GM19397 (cell line): ENCODE measurements at regions not wholly inside any gene's neighbourhood (a gene's known extent, or its start where the extent isn't known, plus 50 kb on each side); places are given as distances from the start of the nearest gene placed in this dataset.
A peak's percentile ranks its signal among the peaks of the same experiment; 100 is the strongest.

ENCODE experiments used
- ATAC-seq: cut with Tn5 transposase; IDR thresholded peaks from one replicate; pipeline ENCODE4 v1.9.1; 2021; ENCODE audit warnings: mild to moderate bottlenecking, moderate library complexity; ENCODE audit not compliant: unreplicated experiment

GRCh38 chr6:100144991-100145390 lies 151.0 kb upstream of the MCHR2 start:
- ATAC-seq, result no peak

DNA sequence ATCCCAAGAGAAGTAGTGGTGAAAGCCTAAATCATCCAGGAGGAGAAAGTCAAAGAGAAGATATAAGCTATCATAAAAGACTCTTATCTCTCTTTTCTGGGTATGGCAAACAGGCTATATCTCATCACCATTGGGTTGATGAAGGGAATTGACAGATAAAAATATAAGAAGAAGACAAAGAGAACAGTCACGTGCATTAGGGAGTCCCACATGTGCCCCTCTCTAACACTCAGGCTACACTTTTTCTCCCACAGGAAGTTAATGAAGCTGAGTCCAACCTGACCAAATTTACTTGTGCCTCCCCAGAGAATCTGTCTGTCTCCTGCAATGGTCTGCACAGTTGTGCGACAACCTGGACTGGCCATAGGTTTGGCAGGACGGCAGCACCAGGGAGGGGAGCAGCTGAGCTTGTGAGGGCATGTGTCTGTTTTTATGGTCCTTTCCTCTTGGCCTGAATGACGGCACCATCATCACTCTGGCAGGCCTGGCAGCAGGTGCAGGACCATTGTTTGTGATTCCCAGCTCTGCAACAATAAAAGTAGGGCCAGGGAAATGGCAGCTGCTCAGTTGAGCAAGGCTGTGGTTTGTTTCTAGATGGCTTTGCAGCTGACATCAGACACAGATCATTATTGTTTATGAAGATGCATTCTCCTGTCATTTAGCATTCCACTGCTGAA lies 144.5 kb upstream of the MCHR2 start:
- no peak for ATAC-seq

DNA sequence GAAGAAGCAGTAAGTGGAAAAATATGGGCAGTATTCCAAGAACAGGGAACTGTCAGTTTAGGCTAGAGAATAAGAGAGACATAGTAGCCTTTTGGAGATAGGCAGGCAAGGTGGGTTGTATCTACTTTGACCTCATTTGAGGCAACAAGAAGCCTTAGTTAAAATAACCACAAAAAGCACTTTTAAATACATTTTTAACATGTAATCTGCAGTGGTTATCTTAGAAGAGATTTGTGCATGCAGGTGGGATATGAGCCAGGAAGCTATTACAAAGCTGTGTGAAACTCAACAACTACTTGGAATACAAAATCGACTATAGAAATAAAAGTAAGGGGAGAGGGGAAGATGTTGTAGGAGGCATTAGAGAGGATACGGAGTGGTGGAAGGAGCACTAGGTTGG lies 143.7 kb upstream of the MCHR2 start:
- ATAC-seq, result no peak

GRCh38 chr6:100136590-100136989 lies 142.6 kb upstream of the MCHR2 start:
- no peak for ATAC-seq

GRCh38 chr6:100135977-100136376 lies 142.0 kb upstream of the MCHR2 start:
- no peak for ATAC-seq

DNA sequence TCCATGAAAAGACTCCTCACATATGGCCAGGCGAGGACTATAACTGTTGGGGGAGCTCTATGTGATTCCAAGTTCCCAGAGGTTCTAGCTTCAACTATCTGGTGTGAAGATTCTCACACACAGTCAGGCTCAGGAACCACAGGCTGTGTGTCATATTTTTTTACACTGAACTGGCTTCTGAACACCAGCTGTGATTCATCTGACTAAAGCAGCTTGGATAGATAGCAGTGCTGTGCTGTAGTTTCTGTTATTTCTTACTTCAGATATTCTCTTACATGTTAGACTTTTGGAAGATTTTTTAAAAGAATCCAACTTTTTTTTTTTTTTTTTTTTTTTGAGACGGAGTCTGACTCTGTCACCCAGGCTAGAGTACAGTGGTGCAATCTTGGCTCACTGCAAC lies 140.7 kb upstream of the MCHR2 start:
- ATAC-seq, result no peak

DNA sequence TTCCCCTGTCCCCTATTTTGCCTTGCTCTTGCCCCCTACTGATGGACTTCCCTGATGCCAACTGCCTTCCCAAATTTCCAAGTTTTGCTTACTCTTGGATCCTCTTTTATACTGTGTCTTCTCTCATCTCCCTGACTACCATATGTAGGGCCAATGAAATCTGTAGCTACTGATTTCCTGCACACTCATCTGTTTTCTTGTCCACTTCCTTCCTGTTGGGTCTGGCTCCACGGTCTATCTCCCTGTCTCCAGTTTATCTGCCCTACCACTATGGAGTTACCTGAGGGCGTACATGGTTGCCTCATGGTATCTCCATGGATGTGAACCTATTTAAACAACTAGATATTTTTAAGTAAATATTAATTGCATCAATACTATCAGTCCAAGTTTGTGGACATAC lies 140.3 kb upstream of the MCHR2 start:
- ATAC-seq, result no peak

- ATAC-seq, result no peak
Measured at GRCh38 chr6:100132005-100132404, 138.0 kb upstream of the MCHR2 start.

DNA sequence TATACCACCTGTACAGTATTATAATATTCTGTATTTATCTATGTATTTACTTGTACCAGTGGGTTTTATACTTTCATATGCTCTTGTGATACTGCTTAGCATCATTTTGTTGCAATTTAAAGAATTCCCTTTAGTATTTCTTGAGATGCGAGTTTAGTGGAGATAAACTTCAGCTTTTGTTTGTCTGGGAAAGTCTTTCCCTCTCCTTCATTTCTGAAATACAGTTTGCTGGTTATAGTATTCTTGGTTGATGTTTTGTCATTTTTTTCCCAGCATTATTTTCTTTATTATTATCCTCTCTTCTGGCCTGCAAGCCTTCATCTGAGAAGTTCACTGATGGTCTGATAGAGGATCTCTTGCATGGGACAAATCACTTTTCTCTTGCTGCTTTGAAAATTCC lies 136.6 kb upstream of the MCHR2 start:
- no peak for ATAC-seq

GRCh38 chr6:100126790-100127484 lies 132.9 kb upstream of the MCHR2 start:
- no peak for ATAC-seq

DNA sequence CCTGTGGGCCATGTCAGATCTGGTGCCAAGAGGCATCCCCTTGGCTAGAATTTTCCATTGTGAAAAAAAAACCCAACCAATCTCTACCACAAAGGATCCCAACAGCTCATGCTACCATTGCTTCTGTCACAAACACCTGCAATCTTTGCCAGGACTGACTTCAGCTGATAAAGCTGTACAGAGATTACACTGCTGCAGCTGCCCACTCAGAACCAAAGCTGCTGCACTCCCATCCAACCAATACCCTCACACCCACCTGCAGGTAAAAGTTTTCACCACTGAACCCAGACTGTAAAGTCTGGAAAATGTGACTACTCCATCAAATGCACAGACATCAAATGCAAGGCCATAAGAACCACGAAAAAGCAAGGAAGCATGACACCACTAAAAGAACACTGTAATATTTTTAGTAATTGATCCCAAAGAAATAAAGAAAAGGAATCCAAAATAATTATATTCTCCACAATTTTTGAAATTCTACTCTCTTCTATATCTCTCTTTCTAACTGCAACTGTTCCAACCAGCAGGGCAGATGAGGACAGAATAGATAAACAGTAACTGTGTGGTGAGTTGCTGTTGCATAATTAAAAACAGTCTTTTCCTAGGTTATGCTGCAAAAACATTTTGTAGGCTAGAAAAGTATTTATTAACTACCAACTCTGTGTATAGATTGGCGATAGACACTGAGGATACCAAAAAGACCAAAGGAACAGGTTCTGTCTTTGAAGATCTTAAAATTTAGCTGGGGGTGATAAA lies 128.0 kb upstream of the MCHR2 start:
- no peak for ATAC-seq

DNA sequence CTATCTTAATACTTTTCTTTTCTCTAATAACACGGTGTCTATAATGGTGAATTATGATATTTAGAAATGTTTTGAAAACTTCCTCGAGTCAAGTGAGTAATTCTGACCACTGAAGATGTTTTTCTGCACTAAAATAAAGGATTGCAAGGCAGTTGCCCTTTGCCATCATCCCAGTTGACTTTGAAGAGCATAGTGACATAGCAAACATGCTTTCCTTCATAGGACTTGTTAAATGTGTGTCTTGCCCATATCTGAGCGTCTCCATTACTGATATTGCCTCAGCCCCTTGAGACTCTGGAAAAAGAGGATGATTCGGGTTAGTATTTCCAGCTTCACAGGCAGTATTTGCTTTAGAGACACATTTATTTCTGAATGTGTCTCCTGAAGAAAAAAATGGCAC lies 125.2 kb upstream of the MCHR2 start:
- no peak for ATAC-seq

- ATAC-seq, result no peak
Measured at GRCh38 chr6:100118301-100118700, 124.3 kb upstream of the MCHR2 start.

GRCh38 chr6:100117680-100118079 lies 123.7 kb upstream of the MCHR2 start:
- no peak for ATAC-seq

DNA sequence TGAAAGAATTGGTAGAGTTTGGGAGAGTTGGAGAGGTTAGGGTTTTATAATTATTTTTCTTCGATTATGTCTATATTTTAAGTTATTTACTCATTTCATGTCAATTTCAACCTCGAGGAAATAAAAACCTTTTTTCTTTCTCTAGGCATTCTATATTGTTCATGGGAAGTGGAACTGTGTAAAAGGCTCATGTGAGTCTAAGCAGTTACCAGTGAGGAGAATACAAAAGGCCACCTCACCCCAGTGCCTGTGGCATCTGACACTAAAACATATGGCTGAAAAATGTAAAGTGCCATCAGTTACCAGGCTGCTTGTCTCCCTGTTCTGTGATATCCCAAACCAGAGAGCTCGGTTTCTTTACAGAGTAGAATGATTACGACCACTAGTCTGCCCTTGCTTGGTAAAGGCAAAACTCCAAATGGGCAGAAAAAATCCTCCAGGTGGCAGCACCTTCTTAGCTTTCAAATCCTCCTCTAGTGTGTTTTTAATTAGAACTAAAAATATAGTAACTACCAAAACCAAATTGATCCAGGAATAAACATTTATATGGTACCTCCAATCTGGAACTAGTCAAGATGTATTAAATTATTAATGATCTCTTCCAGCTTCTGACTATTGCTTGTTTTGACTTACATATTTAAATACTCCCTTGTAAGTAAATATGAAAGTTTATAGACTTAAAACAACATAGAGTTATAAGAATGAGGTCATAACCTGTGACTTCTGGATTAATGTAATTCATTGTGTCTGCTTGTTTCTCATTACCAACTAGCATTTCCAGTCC lies 122.6 kb upstream of the MCHR2 start:
- no peak for ATAC-seq

GRCh38 chr6:100115407-100116101 lies 121.5 kb upstream of the MCHR2 start:
- ATAC-seq, result no peak

GRCh38 chr6:100112855-100113508 lies 119.0 kb upstream of the MCHR2 start:
- ATAC-seq, result no peak

DNA sequence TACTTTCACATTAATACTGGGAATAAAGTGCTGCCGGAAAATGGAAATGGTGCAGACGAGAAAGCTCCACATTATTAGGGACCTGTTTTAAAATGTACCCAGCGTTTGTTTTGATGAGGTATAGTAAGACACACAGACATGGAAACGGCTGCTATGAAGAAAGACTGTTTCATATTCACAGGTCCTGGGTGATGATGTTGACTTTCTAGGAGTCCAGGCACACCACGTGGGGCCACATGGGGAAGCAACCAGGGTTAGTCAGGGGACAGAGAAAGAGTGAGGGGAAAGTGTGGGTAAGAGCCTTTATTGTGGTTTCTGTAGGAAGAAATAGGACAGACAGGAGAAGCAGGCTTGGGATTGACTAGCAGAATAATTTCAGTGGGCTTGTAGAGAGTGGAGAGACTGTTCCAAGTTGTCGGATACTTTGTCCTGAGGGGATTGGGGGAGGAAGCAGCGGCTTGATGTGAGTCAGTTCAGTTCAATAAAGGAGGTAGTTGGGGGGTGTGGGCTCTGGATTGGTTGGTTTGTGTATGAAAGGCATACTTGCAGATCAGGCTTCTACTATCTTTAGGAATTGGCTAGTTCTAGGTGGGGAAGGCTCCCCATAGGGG lies 112.0 kb upstream of the MCHR2 start:
- no peak for ATAC-seq

GRCh38 chr6:100105138-100105537 lies 111.1 kb upstream of the MCHR2 start:
- ATAC-seq, result peak; percentile 48

DNA sequence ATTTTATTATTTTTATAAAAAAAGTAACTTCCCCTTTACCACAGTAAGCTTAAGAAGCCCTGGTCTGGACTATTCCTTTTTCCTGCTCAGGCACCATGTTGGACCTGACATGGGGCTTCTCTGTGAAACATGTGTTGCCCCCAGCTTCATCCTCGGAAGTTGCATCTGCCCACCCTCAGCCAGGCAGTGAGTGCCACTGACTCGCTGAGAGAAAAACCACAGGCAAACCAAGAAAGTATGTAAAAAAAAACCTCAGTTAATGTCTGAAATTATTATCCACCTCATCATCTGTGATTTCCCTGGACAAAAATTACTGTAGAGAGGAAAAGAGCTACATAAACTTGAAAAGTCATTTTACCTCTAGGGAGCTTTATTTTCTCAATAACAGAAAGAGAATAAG lies 109.9 kb upstream of the MCHR2 start:
- no peak for ATAC-seq
